HG02610 (cell line): ENCODE measurements at regions not wholly inside any gene's neighbourhood (a gene's known extent, or its start where the extent isn't known, plus 50 kb on each side); places are given as distances from the start of the nearest gene placed in this dataset.
"Not testable (repeated sequence)": the region's sequence is repeated elsewhere in the genome, so short reads cannot be mapped to it uniquely, and the experiment has no call there.

Source experiments
- ATAC-seq: cut with Tn5 transposase; IDR thresholded peaks from one replicate; pipeline ENCODE4 v1.9.1; 2021; ENCODE audit warnings: mild to moderate bottlenecking, moderate library complexity; ENCODE audit not compliant: unreplicated experiment

DNA sequence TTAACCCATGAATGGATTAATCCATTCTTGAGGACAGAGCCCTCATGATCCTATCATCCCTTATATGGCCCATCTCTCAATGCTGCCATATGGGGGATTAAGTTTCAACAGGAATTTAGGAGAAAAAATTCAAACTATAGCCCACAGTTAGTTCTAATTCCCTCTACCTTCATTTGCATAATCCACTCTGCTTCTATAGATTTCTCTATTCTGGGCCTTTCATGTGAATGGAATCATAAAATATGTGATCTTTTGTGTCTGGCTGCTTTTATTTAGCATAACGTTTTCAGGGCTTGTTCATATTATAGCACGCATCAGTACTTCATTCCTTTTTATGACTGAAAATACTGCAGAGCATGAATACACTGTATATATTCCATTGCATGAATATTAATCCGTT lies 55.4 kb downstream of the CTSL start:
- no peak for ATAC-seq

DNA sequence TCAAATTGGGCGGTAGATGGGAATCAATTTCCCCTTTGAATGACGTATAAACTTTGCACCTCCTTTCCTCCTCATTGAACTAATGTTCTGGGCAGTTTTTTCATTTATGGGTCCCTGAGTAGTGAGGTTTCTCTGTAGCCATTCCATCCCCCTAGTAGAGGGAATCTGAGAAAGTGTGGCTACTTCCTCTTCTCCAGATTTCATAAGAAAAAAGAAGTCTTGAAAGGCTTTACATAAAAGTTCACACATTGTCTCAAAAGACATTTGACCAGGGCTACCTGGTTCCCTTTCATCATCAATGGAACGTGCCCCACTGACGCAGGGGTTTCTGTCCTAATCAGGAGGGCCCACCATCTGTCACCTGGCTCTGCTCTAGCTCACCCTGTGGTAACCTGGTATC lies 57.3 kb downstream of the CTSL start:
- ATAC-seq = no peak

GRCh38 chr9:87785315-87785970 lies 59.5 kb downstream of the CTSL start:
- not testable (repeated sequence) for ATAC-seq

GRCh38 chr9:87786423-87786822 lies 60.5 kb downstream of the CTSL start:
- ATAC-seq = no peak

GRCh38 chr9:87786876-87787275 lies 61.0 kb downstream of the CTSL start:
- no peak for ATAC-seq

DNA sequence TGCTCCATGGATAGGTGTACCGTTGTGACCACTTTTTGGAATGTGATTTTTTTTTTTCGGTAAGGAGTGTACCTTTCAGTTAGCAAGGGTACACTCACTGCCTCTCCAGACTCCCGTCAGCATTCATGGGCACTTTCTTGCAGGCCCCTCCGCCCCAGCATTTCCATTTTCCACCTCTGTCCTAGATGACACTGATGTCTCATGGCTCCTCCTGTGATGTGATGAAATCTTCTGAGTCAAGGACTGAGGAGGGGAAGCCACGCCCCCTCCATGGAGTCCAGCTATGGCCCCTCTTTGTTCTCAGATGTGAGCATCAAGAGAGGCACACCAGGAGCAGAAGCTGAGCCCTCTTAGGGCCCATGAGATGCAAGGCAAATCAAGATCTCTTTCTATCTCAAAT lies 61.8 kb downstream of the CTSL start:
- ATAC-seq = no peak

DNA sequence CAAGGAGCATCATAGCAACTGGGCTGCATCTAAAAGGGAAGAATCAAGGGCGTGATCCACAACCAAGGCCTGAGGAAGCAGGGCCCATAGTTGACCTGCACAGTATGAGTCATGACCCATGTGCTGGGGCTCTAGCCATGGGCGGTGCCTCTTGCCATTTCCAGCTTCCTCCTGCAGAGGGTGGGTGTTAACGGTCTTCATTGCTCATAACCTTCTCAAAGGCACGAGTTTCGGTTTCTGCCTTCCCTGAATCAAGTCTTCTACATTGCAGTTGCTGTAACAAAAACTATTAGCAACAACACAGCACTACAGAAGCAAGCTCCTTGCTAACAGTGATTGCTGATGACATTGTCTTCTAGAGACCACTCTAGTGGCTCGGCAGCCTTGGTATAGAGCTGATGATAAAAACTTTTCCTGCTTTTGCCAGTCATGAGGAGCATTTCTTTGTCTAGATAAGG lies 66.9 kb downstream of the CTSL start:
- ATAC-seq = peak; percentile 60

GRCh38 chr9:87793292-87793691 lies 67.4 kb downstream of the CTSL start:
- ATAC-seq = no peak

DNA sequence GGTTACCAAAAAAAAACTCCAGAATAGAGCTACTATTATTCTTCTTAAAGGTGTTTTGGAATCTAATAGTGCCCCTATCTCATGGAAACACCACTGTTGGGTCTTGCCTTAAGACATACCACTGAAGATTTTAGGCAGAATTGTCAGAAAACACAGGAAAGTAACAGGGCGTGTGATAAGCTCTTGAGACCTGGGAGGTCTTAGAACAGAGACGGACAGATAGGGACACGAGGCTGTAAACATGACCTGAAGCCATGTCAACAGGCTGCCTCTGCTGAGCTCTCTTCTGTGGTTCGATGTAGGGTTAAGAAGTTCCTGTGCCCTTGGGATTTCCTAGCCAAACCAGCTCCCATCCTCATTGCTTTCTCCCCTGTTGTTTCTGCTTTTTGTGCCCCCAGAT lies 69.3 kb downstream of the CTSL start:
- ATAC-seq = no peak

DNA sequence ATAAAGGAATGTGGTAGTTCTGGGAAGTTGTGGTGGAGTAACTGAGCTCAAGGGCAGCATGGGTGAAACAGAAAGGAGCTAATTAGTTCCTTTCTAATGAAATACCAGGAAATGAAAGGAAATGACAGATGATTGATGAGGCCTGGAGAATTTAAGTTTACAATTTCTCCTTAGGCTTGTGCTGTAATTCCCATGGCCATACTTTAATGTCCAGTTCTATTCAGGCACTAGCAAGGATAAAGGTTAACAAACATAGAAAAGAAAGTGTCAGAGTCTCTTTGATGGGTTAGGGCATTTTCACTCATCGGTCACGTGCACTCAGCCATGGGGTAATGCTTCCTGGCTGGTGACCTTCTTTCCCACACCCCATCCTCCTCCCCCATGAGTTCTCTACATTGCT lies 70.3 kb downstream of the CTSL start:
- no peak for ATAC-seq

DNA sequence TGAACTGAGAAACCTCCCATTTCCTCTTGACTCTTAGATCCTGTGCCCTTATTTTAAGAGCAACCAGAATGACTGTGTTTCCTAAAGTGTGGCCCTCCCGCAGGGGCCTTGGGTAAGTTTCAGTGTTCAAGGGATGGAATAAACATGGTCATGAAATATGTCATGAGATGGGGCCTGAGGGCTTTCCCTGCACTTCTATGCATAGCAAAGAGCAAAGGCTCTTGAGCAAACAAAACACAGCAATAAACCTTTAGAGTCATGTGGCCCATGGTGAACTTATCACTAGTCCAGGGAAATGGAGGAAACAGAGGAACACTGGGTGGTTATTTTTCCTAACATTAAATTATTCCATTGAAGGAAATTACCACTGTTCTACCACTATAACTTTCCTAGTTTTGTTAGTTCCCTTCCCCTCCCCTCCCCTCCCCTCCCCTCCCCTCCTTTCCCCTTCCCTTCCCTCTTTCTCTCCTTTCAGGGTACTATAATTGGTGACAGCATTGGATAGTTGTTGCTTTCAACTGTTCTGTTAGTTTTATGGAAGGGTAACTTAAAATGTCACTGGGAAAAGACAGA lies 72.4 kb downstream of the CTSL start:
- no peak for ATAC-seq

- no peak for ATAC-seq
Measured at GRCh38 chr9:87799503-87799902, 73.6 kb downstream of the CTSL start.

GRCh38 chr9:87800456-87800855 lies 74.5 kb downstream of the CTSL start:
- ATAC-seq = no peak

DNA sequence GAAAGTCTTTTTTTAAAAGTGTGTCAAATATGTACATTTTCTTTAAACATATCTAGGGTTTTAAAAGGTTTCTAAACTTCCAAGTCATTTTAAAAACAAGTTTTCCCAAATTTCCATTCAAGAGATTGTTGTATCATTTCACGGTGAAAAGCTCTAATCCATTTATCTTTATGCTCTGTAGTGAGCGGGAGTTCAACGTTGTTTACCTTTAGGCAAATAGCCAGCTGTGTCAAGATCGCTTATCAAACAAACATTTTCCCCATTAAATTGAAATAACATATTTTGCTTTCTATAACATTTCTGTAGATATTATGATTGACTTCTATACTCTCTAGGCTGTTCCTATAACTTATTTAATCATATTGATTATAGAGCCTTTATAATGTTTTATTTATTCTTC lies 75.1 kb downstream of the CTSL start:
- no peak for ATAC-seq

GRCh38 chr9:87803166-87803565 lies 77.2 kb downstream of the CTSL start:
- no peak for ATAC-seq

DNA sequence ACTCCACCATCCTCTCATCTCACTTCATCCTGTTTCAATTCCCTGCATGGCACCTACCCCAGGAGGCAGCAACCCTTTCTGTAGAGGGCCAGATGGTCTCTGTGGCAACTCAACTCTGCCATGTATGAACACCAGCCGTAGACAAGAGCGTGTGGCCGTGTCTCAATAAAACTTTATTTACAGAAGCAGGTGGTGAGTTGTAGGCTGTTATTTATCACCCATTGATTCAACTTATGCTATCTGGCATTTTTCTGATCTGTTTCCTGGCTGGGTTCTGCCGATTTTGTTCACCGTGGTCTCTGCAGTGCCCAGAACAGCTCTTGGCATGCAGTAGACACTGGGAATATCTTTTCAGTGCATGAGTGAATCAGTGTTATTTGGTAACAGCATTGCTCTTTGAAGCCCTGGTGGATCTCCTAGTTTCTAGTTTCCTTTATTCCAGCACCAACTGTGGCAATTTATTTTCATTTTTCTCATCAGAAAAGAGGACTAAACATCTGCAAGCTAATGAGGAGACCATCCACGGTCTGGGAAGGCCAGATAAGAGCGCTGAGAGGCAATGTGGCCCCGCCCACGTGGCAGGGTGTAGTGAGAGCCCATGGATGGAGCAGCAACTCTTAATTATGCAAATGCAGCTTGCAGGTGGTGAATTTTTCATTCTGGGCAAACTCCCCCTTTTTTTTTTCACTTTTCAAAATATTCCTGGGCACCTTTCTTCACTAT lies 77.9 kb downstream of the CTSL start:
- no peak for ATAC-seq

- no peak for ATAC-seq
Measured at GRCh38 chr9:87805259-87805658, 77.4 kb upstream of the SPATA31E1 start.

DNA sequence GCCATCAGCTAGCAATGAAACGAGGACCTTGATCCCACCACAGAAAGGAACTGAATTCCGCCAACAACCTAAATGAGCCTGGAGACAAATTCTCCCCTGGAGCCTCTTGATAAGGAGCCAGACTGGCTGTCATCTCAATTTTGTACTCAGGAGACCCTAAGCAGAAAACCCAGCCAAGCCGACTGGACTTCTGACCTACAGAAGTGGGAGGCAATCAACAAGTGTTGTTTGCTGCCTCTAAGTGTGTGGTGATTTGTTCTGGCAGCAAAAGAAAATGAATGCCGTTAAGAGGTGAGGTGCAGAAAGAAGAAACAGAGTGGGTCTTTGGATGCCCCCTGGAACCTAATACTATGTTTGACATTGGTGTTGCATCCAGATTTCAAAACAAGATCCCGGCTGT lies 72.7 kb upstream of the SPATA31E1 start:
- no peak for ATAC-seq

- ATAC-seq = no peak
Measured at GRCh38 chr9:87810679-87811178, 71.9 kb upstream of the SPATA31E1 start.

DNA sequence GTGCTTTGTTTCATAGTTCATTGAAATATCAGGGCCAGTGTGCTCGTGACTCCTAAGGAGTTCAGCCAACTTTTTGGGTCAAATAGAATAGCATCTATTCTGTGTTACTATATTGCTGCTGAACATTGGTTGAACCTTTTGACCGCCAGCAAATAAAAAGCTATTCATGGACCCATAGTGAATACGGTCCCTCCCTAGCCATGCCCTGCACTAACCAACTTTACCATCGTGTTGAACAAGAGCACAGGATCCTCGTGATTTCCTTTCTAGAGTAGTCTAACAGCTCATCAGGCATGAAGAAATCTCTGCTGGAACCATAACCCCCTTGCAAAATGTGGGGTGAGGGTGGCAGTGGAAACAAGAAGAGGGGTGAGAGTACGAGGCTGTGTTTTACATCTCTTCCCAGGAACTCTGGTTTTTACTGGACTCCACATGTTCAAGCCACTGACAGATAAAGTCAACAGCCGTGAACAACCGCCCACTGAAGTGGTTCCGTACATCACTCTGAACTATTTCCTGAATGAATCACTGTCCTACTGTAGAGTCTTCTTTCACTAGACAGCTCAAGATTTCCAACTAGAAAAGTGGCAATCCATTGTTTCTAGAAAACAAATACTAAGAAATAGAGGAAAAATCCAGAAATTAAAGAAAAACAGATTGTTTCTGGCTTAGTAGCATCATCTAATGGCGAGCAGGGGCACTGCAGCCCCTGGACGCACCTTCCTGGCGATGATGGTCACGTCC lies 70.1 kb upstream of the SPATA31E1 start:
- ATAC-seq = no peak

DNA sequence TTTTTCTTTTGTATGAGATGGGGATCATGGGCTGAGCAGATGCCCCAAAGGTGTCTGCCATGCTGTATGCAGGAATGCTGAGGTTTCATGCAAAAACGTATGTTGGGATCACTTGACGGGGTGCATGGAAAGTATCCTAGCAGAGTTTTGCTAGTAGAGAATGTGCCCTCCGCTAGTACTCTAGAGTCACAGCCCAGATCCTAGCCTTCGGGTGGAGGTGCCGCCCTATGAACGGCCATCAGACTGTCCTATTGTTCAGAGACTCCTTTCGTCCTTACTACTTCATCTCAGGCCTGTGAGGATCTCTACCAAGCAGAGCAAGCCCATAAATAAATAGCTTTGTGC lies 69.6 kb upstream of the SPATA31E1 start:
- ATAC-seq = no peak

- no peak for ATAC-seq
Measured at GRCh38 chr9:87816036-87816435, 66.6 kb upstream of the SPATA31E1 start.
